Naive thymus-derived CD4-positive, alpha-beta T cell (primary cell): ENCODE measurements at regions not wholly inside any gene's neighbourhood (a gene's known extent, or its start where the extent isn't known, plus 50 kb on each side); places are given as distances from the start of the nearest gene placed in this dataset.
"Not testable (repeated sequence)": the region's sequence is repeated elsewhere in the genome, so short reads cannot be mapped to it uniquely, and the experiment has no call there.

Experiments used
- ATAC-seq: fragments of 150-1000 bp; cut with Tn5 transposase; 2 replicates; pipeline ENCODE4 v1.10.0; 2021; ENCODE audit warnings: mild to moderate bottlenecking, moderate library complexity
- CTCF ChIA-PET: fragments of 350-600 bp; sonication (Branson Sonifier 250); formaldehyde crosslinking; loops from one replicate; lab custom pipeline; 2021; ENCODE audit warnings: antibody characterized with exemption; lab: Charles Lee
- POLR2A ChIA-PET: fragments of 350-600 bp; sonication (Branson Sonifier 250); formaldehyde crosslinking; loops from one replicate; lab custom pipeline; 2021; ENCODE audit warnings: antibody characterized with exemption, inconsistent platforms; lab: Charles Lee
- DNase-seq, 9 donors: peaks; one replicate each; pipeline versions ENCODE4 v3.0.0 to v3.0.0-alpha.2; 2020 to 2022; ENCODE audit warnings: mixed read lengths in 1 of 9
- H3K27ac ChIP-seq: one replicate; pipeline ENCODE4 v1.7.0; 2013; ENCODE audit warnings: mild to moderate bottlenecking, low read depth, low read length, moderate library complexity
- H3K27me3 ChIP-seq, 2 donors: one replicate each; pipeline ENCODE4 v1.7.0; 2013; ENCODE audit warnings: low read length in 2 of 2, mild to moderate bottlenecking in 2 of 2, moderate library complexity in 2 of 2; ENCODE audit not compliant: control insufficient read depth in 2 of 2, insufficient read depth in 2 of 2
- H3K36me3 ChIP-seq, 3 experiments: 1 replicate in 2 of 3; 2 replicates in 1 of 3; pipeline ENCODE4 v1.7.0; 2013; ENCODE audit warnings: low read length in 3 of 3, mild to moderate bottlenecking in 3 of 3, moderate library complexity in 1 of 3; ENCODE audit not compliant: insufficient read depth in 3 of 3, control insufficient read depth in 2 of 3
- H3K4me1 ChIP-seq, 2 donors: one replicate each; pipeline ENCODE4 v1.7.0; 2013; ENCODE audit warnings: low read length in 2 of 2, mild to moderate bottlenecking in 2 of 2, moderate library complexity in 1 of 2; ENCODE audit not compliant: control insufficient read depth in 2 of 2, insufficient read depth in 2 of 2
- H3K4me3 ChIP-seq: 2 replicates; pipeline ENCODE4 v1.7.0; 2013; ENCODE audit warnings: mild to moderate bottlenecking, low read length
- H3K9me3 ChIP-seq, 3 experiments: 1 replicate in 2 of 3; 2 replicates in 1 of 3; pipeline ENCODE4 v1.7.0; 2013; ENCODE audit warnings: low read length in 3 of 3; ENCODE audit not compliant: control insufficient read depth in 2 of 3
- H3K27ac Mint-ChIP-seq, 9 donors: one replicate each; pipeline ENCODE4 v1.8.0; 2020 to 2022; ENCODE audit warnings: mixed read lengths in 9 of 9, mild to moderate bottlenecking in 8 of 9, moderate library complexity in 5 of 9, inconsistent platforms in 2 of 9
- H3K27me3 Mint-ChIP-seq, 5 donors: one replicate each; pipeline ENCODE4 v1.8.0; 2021 to 2022; ENCODE audit warnings: mixed read lengths in 5 of 5, mild to moderate bottlenecking in 1 of 5
- H3K36me3 Mint-ChIP-seq, 5 donors: one replicate each; pipeline ENCODE4 v1.8.0; 2020 to 2022; ENCODE audit warnings: mixed read lengths in 5 of 5, mild to moderate bottlenecking in 3 of 5, inconsistent platforms in 1 of 5
- H3K4me1 Mint-ChIP-seq, 7 donors: one replicate each; pipeline ENCODE4 v1.8.0; 2020 to 2022; ENCODE audit warnings: mixed read lengths in 7 of 7, mild to moderate bottlenecking in 3 of 7, inconsistent platforms in 1 of 7
- H3K4me3 Mint-ChIP-seq, 10 donors: one replicate each; pipeline ENCODE4 v1.8.0; 2020 to 2022; ENCODE audit warnings: mild to moderate bottlenecking in 10 of 10, mixed read lengths in 10 of 10, moderate library complexity in 6 of 10, inconsistent platforms in 2 of 10
- H3K9me3 Mint-ChIP-seq, 11 donors: one replicate each; pipeline ENCODE4 v1.8.0; 2020 to 2022; ENCODE audit warnings: mixed read lengths in 11 of 11, mild to moderate bottlenecking in 4 of 11, inconsistent platforms in 1 of 11, moderate library complexity in 1 of 11
- intact Hi-C, 2 donors: fragments of 100-400 bp; cut with micrococcal nuclease; formaldehyde crosslinking; loops; one replicate each; pipeline ENCODE4 v1.15.1; 2023

GRCh38 chr1:79239840-79240239 is 233.3 kb upstream of the ADGRL4 start:
- H3K27me3 Mint-ChIP-seq, result no peaks in the 10 kb centered on the region
- H3K27ac Mint-ChIP-seq, result no peak overlapping the region
- H3K36me3 Mint-ChIP-seq, result no peaks in the 10 kb centered on the region
- POLR2A ChIA-PET, result no interaction called here
- DNase-seq (no peak), ATAC-seq (no peak)
- CTCF ChIA-PET, result no interaction called here
- Histone ChIP-seq H3K36me3 (no peaks in the 10 kb centered on the region), H3K4me1 (no peaks in the 10 kb centered on the region), H3K4me3 (no peak overlapping the region), H3K9me3 (no peaks in the 10 kb centered on the region), H3K27ac (no peak overlapping the region), H3K27me3 (no peaks in the 10 kb centered on the region)
- H3K9me3 Mint-ChIP-seq, result peaks cover 0 to 28% (median 8%) of the 10 kb centered on the region in 11 donors
- peaks cover 0 to 1% (median 0%) of the 10 kb centered on the region in 7 donors for H3K4me1 Mint-ChIP-seq
- H3K4me3 Mint-ChIP-seq, result no peak overlapping the region
- intact Hi-C loops, result no loop called here

- H3K4me1 ChIP-seq, result no peaks in the 10 kb centered on the region
- ChIA-PET POLR2A (no interaction called here), CTCF (no interaction called here)
- DNase-seq (no peak), ATAC-seq (no peak)
- no peaks in the 10 kb centered on the region for H3K27me3 ChIP-seq
- H3K9me3 ChIP-seq, result no peaks in the 10 kb centered on the region
- Mint-ChIP-seq H3K27ac (no peak overlapping the region), H3K27me3 (no peaks in the 10 kb centered on the region), H3K36me3 (no peaks in the 10 kb centered on the region), H3K9me3 (peaks cover 0 to 16% (median 6%) of the 10 kb centered on the region in 11 donors), H3K4me1 (no peaks in the 10 kb centered on the region), H3K4me3 (no peak overlapping the region)
- no peak overlapping the region for H3K4me3 ChIP-seq
- H3K27ac ChIP-seq, result no peak overlapping the region
- intact Hi-C loops, result no loop called here
- H3K36me3 ChIP-seq, result no peaks in the 10 kb centered on the region
These were observed 228.9 kb upstream of the ADGRL4 start for GRCh38 chr1:79235301-79236002.

GRCh38 chr1:79232818-79233217 is 226.3 kb upstream of the ADGRL4 start:
- H3K27me3 Mint-ChIP-seq, result no peaks in the 10 kb centered on the region
- POLR2A ChIA-PET, result no interaction called here

GRCh38 chr1:79230751-79231150 is 224.2 kb upstream of the ADGRL4 start:
- H3K36me3 ChIP-seq, DNase-seq, H3K27ac Mint-ChIP-seq, H3K4me1 Mint-ChIP-seq, ATAC-seq, H3K4me1 ChIP-seq, H3K27me3 Mint-ChIP-seq, H3K4me3 ChIP-seq, POLR2A ChIA-PET, H3K27me3 ChIP-seq, H3K4me3 Mint-ChIP-seq, H3K9me3 ChIP-seq, CTCF ChIA-PET, H3K27ac ChIP-seq, H3K36me3 Mint-ChIP-seq: not testable (repeated sequence)
- intact Hi-C loops, result loop anchor here in 1 of 2 donors (5.0 kb wide), 1 partner anchor 1023 kb away; no protein-coding TSS in a partner anchor
- peaks cover 0 to 11% (median 2%) of the 10 kb centered on the region in 11 donors for H3K9me3 Mint-ChIP-seq

More at GRCh38 chr1:79232818-79233217, 226.3 kb upstream of the ADGRL4 start:
- H3K4me3 ChIP-seq, result no peak overlapping the region
- intact Hi-C loops, result loop anchor here in 1 of 2 donors (5.0 kb wide), 1 partner anchor 1026 kb away; no protein-coding TSS in a partner anchor
- no peaks in the 10 kb centered on the region for H3K27me3 ChIP-seq
- no peak overlapping the region for H3K27ac Mint-ChIP-seq
- ATAC-seq (no peak), DNase-seq (no peak)
- H3K4me1 Mint-ChIP-seq, result no peaks in the 10 kb centered on the region
- no peaks in the 10 kb centered on the region for H3K36me3 ChIP-seq
- CTCF ChIA-PET, result interaction anchor here (0.7 kb wide), 1 partner anchor 18 kb away, joined by 4 read pairs; no protein-coding TSS in a partner anchor
- peaks cover 0 to 11% (median 0%) of the 10 kb centered on the region in 11 donors for H3K9me3 Mint-ChIP-seq
- no peak overlapping the region for H3K27ac ChIP-seq
- H3K4me3 Mint-ChIP-seq, result no peak overlapping the region
- H3K9me3 ChIP-seq, result no peaks in the 10 kb centered on the region
- H3K4me1 ChIP-seq, result no peaks in the 10 kb centered on the region
- H3K36me3 Mint-ChIP-seq, result no peaks in the 10 kb centered on the region

- Mint-ChIP-seq H3K4me3 (no peak overlapping the region), H3K9me3 (peaks cover 0 to 12% (median 2%) of the 10 kb centered on the region in 11 donors), H3K4me1 (no peaks in the 10 kb centered on the region), H3K27ac (no peak overlapping the region), H3K27me3 (no peaks in the 10 kb centered on the region), H3K36me3 (no peaks in the 10 kb centered on the region)
- intact Hi-C loops, result no loop called here
- ATAC-seq (no peak), DNase-seq (no peak)
- POLR2A ChIA-PET, result no interaction called here
- Histone ChIP-seq H3K27me3 (no peaks in the 10 kb centered on the region), H3K36me3 (no peaks in the 10 kb centered on the region), H3K4me3 (no peak overlapping the region), H3K4me1 (no peaks in the 10 kb centered on the region), H3K9me3 (no peaks in the 10 kb centered on the region), H3K27ac (no peak overlapping the region)
- CTCF ChIA-PET, result no interaction called here
These were observed 220.4 kb upstream of the ADGRL4 start for GRCh38 chr1:79226963-79227362.

GRCh38 chr1:79224537-79224936 is 218.0 kb upstream of the ADGRL4 start:
- no peaks in the 10 kb centered on the region for H3K4me1 Mint-ChIP-seq
- H3K4me1 ChIP-seq, result no peaks in the 10 kb centered on the region
- ChIA-PET CTCF (no interaction called here), POLR2A (no interaction called here)
- H3K4me3 Mint-ChIP-seq, result no peak overlapping the region
- no peaks in the 10 kb centered on the region for H3K27me3 ChIP-seq
- no peak overlapping the region for H3K4me3 ChIP-seq
- no peaks in the 10 kb centered on the region for H3K36me3 ChIP-seq
- no peaks in the 10 kb centered on the region for H3K36me3 Mint-ChIP-seq
- H3K9me3 ChIP-seq, result no peaks in the 10 kb centered on the region
- H3K27ac Mint-ChIP-seq, result no peak overlapping the region
- no peak overlapping the region for H3K27ac ChIP-seq
- no peak for ATAC-seq
- no peak for DNase-seq
- peaks cover 2 to 20% (median 7%) of the 10 kb centered on the region in 11 donors for H3K9me3 Mint-ChIP-seq
- no peaks in the 10 kb centered on the region for H3K27me3 Mint-ChIP-seq
- intact Hi-C loops, result no loop called here

GRCh38 chr1:79220509-79220908 is 214.0 kb upstream of the ADGRL4 start:
- Histone ChIP-seq H3K4me1 (no peaks in the 10 kb centered on the region), H3K27me3 (no peaks in the 10 kb centered on the region), H3K9me3 (no peaks in the 10 kb centered on the region), H3K36me3 (no peaks in the 10 kb centered on the region), H3K4me3 (no peak overlapping the region), H3K27ac (no peak overlapping the region)
- Mint-ChIP-seq H3K27me3 (no peaks in the 10 kb centered on the region), H3K4me3 (no peak overlapping the region), H3K9me3 (peaks cover 1 to 14% (median 6%) of the 10 kb centered on the region in 11 donors), H3K27ac (no peak overlapping the region), H3K4me1 (no peaks in the 10 kb centered on the region), H3K36me3 (no peaks in the 10 kb centered on the region)
- CTCF ChIA-PET, result interaction anchor here (0.6 kb wide), 1 partner anchor 20 kb away, joined by 7 read pairs; no protein-coding TSS in a partner anchor
- ATAC-seq (no peak), DNase-seq (no peak)
- intact Hi-C loops, result no loop called here
- POLR2A ChIA-PET, result no interaction called here
